ENCODE measurements at regions not wholly inside any gene's neighbourhood (a gene's known extent, or its start where the extent isn't known, plus 50 kb on each side); places are given as distances from the start of the nearest gene placed in this dataset.

GRCh38 chrX:68995780-68996551 is 167.1 kb downstream of the EFNB1 start:
- Histone ChIP-seq H3K27ac (ENCODE audit: low read depth in 1 of 2, low read length in 1 of 2) (peak overlapping the region in 1 of 2 donors; percentile 42), H3K36me3 (ENCODE audit: control insufficient read depth in 4 of 4, insufficient read depth in 4 of 4, low read length in 4 of 4) (no peaks in the 10 kb centered on the region), H3K4me1 (ENCODE audit: control insufficient read depth in 5 of 5, insufficient read depth in 5 of 5, low read length in 5 of 5) (peaks cover 5 to 40% (median 12%) of the 10 kb centered on the region in 5 donors), H3K27me3 (ENCODE audit: control insufficient read depth in 3 of 3, insufficient read depth in 3 of 3, low read length in 2 of 3) (peaks cover 0 to 3% (median 0%) of the 10 kb centered on the region in 3 donors), H3K4me3 (no peak overlapping the region), H3K9ac (ENCODE audit: insufficient read depth in 1 of 2, low read length in 2 of 2) (no peak overlapping the region), H3K9me3 (ENCODE audit: control insufficient read depth in 4 of 4, insufficient read depth in 3 of 4, low read length in 3 of 4) (peaks cover 0 to 3% (median 0%) of the 10 kb centered on the region in 4 donors)
- ATAC-seq (ENCODE audit: insufficient read depth, low FRiP score) (peak; percentile 35), DNase-seq (peak; percentile 77 to 88 (median 78))
- WGBS, 2 donors, result 63% methylated on average over 16 to 21 of the region's 21 CpGs
- TF ChIP-seq CTCF (IDR thresholded peaks at IDR 0.05; ENCODE audit: control extremely low read depth, extremely low read depth), result no peak

GRCh38 chrX:68995386-68995779 is 166.6 kb downstream of the EFNB1 start:
- ATAC-seq (ENCODE audit: insufficient read depth, low FRiP score) (no peak), DNase-seq (no peak)
- no peak for TF ChIP-seq CTCF (IDR thresholded peaks at IDR 0.05; ENCODE audit: control extremely low read depth, extremely low read depth)
- H3K27me3 ChIP-seq (ENCODE audit: control insufficient read depth in 3 of 3, insufficient read depth in 3 of 3, low read length in 2 of 3), result peaks cover 0 to 3% (median 0%) of the 10 kb centered on the region in 3 donors
- H3K4me1 ChIP-seq (ENCODE audit: control insufficient read depth in 5 of 5, insufficient read depth in 5 of 5, low read length in 5 of 5), result peaks cover 5 to 46% (median 16%) of the 10 kb centered on the region in 5 donors
- peak overlapping the region in 1 of 2 donors; percentile 10 for H3K27ac ChIP-seq (ENCODE audit: low read depth in 1 of 2, low read length in 1 of 2)
- no peaks in the 10 kb centered on the region for H3K36me3 ChIP-seq (ENCODE audit: control insufficient read depth in 4 of 4, insufficient read depth in 4 of 4, low read length in 4 of 4)
- H3K9ac ChIP-seq (ENCODE audit: insufficient read depth in 1 of 2, low read length in 2 of 2), result no peak overlapping the region
- no peak overlapping the region for H3K4me3 ChIP-seq
- peaks cover 0 to 3% (median 0%) of the 10 kb centered on the region in 4 donors for H3K9me3 ChIP-seq (ENCODE audit: control insufficient read depth in 4 of 4, insufficient read depth in 3 of 4, low read length in 3 of 4)
- WGBS, 2 donors, result 70 to 88% methylated on average over 3 of the region's 3 CpGs

GRCh38 chrX:68994891-68995255 is 166.1 kb downstream of the EFNB1 start:
- no peak overlapping the region for H3K27ac ChIP-seq (ENCODE audit: low read depth in 1 of 2, low read length in 1 of 2)
- H3K4me3 ChIP-seq, result no peak overlapping the region
- DNase-seq, result no peak
- 85 to 93% methylated on average over 2 of the region's 2 CpGs for WGBS, 2 donors
- no peak for TF ChIP-seq CTCF (IDR thresholded peaks at IDR 0.05; ENCODE audit: control extremely low read depth, extremely low read depth)
- H3K36me3 ChIP-seq (ENCODE audit: control insufficient read depth in 4 of 4, insufficient read depth in 4 of 4, low read length in 4 of 4), result no peaks in the 10 kb centered on the region
- H3K27me3 ChIP-seq (ENCODE audit: control insufficient read depth in 3 of 3, insufficient read depth in 3 of 3, low read length in 2 of 3), result peaks cover 0 to under 1% (median 0%) of the 10 kb centered on the region in 3 donors
- no peak overlapping the region for H3K9ac ChIP-seq (ENCODE audit: insufficient read depth in 1 of 2, low read length in 2 of 2)
- ATAC-seq (ENCODE audit: insufficient read depth, low FRiP score), result no peak
- peaks cover 8 to 51% (median 16%) of the 10 kb centered on the region in 5 donors for H3K4me1 ChIP-seq (ENCODE audit: control insufficient read depth in 5 of 5, insufficient read depth in 5 of 5, low read length in 5 of 5)
- H3K9me3 ChIP-seq (ENCODE audit: control insufficient read depth in 4 of 4, insufficient read depth in 3 of 4, low read length in 3 of 4), result peaks cover 0 to 3% (median 0%) of the 10 kb centered on the region in 4 donors
